SK-N-SH (cell line): ENCODE measurements at regions not wholly inside any gene's neighbourhood (a gene's known extent, or its start where the extent isn't known, plus 50 kb on each side); places are given as distances from the start of the nearest gene placed in this dataset.

ENCODE experiments used
- CTCF ChIA-PET: fragments of 300-600, 350-600 bp; formaldehyde crosslinking; extraction: SDS; loops from one replicate; lab custom pipeline; 2021; lab: Yijun Ruan, JAX
- POLR2A ChIA-PET: fragments of 350-600 bp; sonication (Branson Sonifier 250); formaldehyde crosslinking; extraction: SDS; loops from one replicate; lab custom pipeline; 2020; ENCODE audit warnings: antibody characterized with exemption, inconsistent platforms; lab: Yijun Ruan, JAX
- DNase-seq: peaks from one replicate; pipeline ENCODE4 v3.0.0; 2012
- H2AFZ ChIP-seq: fragments of 200-600 bp; sonication (generic); 2 replicates; pipeline ENCODE4 v1.8.1; 2016; ENCODE audit warnings: antibody characterized with exemption, mild to moderate bottlenecking, low read depth
- H3F3A ChIP-seq: fragments of 200-600 bp; sonication (generic); replicated peaks from 2 replicates; pipeline ENCODE3; 2016; ENCODE audit warnings: antibody characterized with exemption, mild to moderate bottlenecking; ENCODE audit not compliant: insufficient read depth
- H3K27ac ChIP-seq, 2 experiments: fragments of 200-500 bp in 1 of 2; fragments of 200-600 bp in 1 of 2; sonication (Bioruptor generic) in 1 of 2; sonication (generic), shearing (Covaris generic) in 1 of 2; 2 replicates each; pipeline versions ENCODE4 v1.5.1 to v1.6.1; 2014 to 2016; ENCODE audit warnings: low read depth in 2 of 2, inconsistent platforms in 1 of 2, low read length in 1 of 2, mild to moderate bottlenecking in 1 of 2, mixed read lengths in 1 of 2
- H3K27me3 ChIP-seq: fragments of 200-600 bp; sonication (generic), shearing (Covaris generic); 2 replicates; pipeline ENCODE4 v1.6.1; 2016; ENCODE audit warnings: mixed run types; ENCODE audit not compliant: insufficient read depth
- H3K36me3 ChIP-seq, 2 experiments: fragments of 200-500 bp in 1 of 2; fragments of 200-600 bp in 1 of 2; sonication (Bioruptor generic) in 1 of 2; sonication (generic) in 1 of 2; replicated peaks in 1 of 2; 2 replicates each; pipeline versions ENCODE3 to v1.5.1; 2014 to 2016; ENCODE audit warnings: low read length in 1 of 2, mild to moderate bottlenecking in 1 of 2; ENCODE audit not compliant: insufficient read depth in 2 of 2, control insufficient read depth in 1 of 2
- H3K4me1 ChIP-seq, 2 experiments: fragments of 200-500 bp in 1 of 2; fragments of 200-600 bp in 1 of 2; sonication (Bioruptor generic) in 1 of 2; sonication (generic), shearing (Covaris generic) in 1 of 2; 2 replicates each; pipeline versions ENCODE4 v1.5.1 to v1.6.1; 2014 to 2016; ENCODE audit warnings: low read depth in 1 of 2, low read length in 1 of 2, mixed run types in 1 of 2; ENCODE audit not compliant: insufficient read depth in 2 of 2, control insufficient read depth in 1 of 2
- H3K4me2 ChIP-seq: fragments of 200-600 bp; sonication (generic), shearing (Covaris generic); 2 replicates; pipeline ENCODE4 v1.6.1; 2017; ENCODE audit warnings: mixed run types
- H3K4me3 ChIP-seq, 2 experiments: fragments of 200-500 bp in 1 of 2; fragments of 200-600 bp in 1 of 2; sonication (Bioruptor generic) in 1 of 2; sonication (generic), shearing (Covaris generic) in 1 of 2; 2 replicates each; pipeline versions ENCODE4 v1.5.1 to v1.8.1; 2014 to 2016; ENCODE audit warnings: low read depth in 2 of 2, inconsistent platforms in 1 of 2, low read length in 1 of 2, mild to moderate bottlenecking in 1 of 2, mixed read lengths in 1 of 2, moderate library complexity in 1 of 2
- H3K79me2 ChIP-seq: fragments of 200-600 bp; sonication (generic); 2 replicates; pipeline ENCODE4 v1.8.1; 2017; ENCODE audit warnings: mild to moderate bottlenecking; ENCODE audit not compliant: insufficient read depth
- H3K9ac ChIP-seq: fragments of 200-600 bp; sonication (generic); 2 replicates; pipeline ENCODE4 v1.6.1; 2017; ENCODE audit warnings: mixed run types
- H3K9me2 ChIP-seq: fragments of 200-600 bp; sonication (generic); 2 replicates; pipeline ENCODE4 v1.6.1; 2017; ENCODE audit warnings: mixed run types
- H3K9me3 ChIP-seq: fragments of 200-600 bp; sonication (generic); 2 replicates; pipeline ENCODE4 v1.6.1; 2017; ENCODE audit warnings: mixed run types, mild to moderate bottlenecking, moderate library complexity
- H4K20me1 ChIP-seq: fragments of 200-600 bp; sonication (generic); 2 replicates; pipeline ENCODE4 v1.6.1; 2017; ENCODE audit warnings: mild to moderate bottlenecking, mixed run types; ENCODE audit not compliant: insufficient read depth
- CHD2 ChIP-seq: fragments of 150-350 bp; IDR thresholded peaks from 2 replicates; pipeline ENCODE4 v1.6.1; 2018; ENCODE audit warnings: low read length; ENCODE audit not compliant: partially characterized antibody
- FOXM1 ChIP-seq: IDR thresholded peaks from 2 replicates; pipeline ENCODE4 v1.4.0; 2012; ENCODE audit warnings: low read depth, mild to moderate bottlenecking
- GABPA ChIP-seq: IDR thresholded peaks from 2 replicates; pipeline ENCODE4 v1.4.0; 2012; ENCODE audit warnings: low read depth, mild to moderate bottlenecking
- GATA2 ChIP-seq: sonication (generic); formaldehyde crosslinking; IDR thresholded peaks from 2 replicates; pipeline ENCODE4 v1.5.0; 2020; ENCODE audit warnings: mild to moderate bottlenecking, missing genetic modification reagents
- JUND ChIP-seq: IDR thresholded peaks from 2 replicates; pipeline ENCODE4 v1.4.0; 2012
- NRF1 ChIP-seq: IDR thresholded peaks from 2 replicates; pipeline ENCODE4 v1.6.1; 2012; ENCODE audit warnings: low read depth, mild to moderate bottlenecking, low read length
- RAD21 ChIP-seq: IDR thresholded peaks from 2 replicates; pipeline ENCODE4 v1.6.1; 2012; ENCODE audit warnings: mild to moderate bottlenecking, low read length
- RFX5 ChIP-seq: IDR thresholded peaks from 2 replicates; pipeline ENCODE4 v1.6.1; 2012; ENCODE audit warnings: mild to moderate bottlenecking, improper control_type of control experiment, low read length
- TAF1 ChIP-seq: IDR thresholded peaks from 2 replicates; pipeline ENCODE4 v1.6.1; 2012; ENCODE audit warnings: low read depth, mild to moderate bottlenecking, low read length, moderate library complexity, borderline replicate concordance
- WGBS: methylation state at CpG from one replicate; pipeline ENCODE4 v1.1.6; 2017; ENCODE audit warnings: low lambda C conversion rate; 5-methylcytosine and 5-hydroxymethylcytosine counted together
- TF ChIP-seq, protein P1 (sequence below): fragments of 150-350 bp; IDR thresholded peaks from 2 replicates; pipeline ENCODE4 v1.6.1; 2016; ENCODE audit warnings: mild to moderate bottlenecking, low read depth, low read length
- TF ChIP-seq, protein P2 (sequence below): IDR thresholded peaks from 2 replicates; pipeline ENCODE4 v1.4.0; 2012; ENCODE audit warnings: low read depth, borderline replicate concordance
- TF ChIP-seq, protein P3 (sequence below): fragments of 200-600 bp; sonication (generic); IDR thresholded peaks from 2 replicates; pipeline ENCODE4 v1.6.1; 2017; ENCODE audit warnings: antibody characterized with exemption, mild to moderate bottlenecking, moderate library complexity
- TF ChIP-seq, protein P4 (sequence below): IDR thresholded peaks from 2 replicates; pipeline ENCODE4 v1.4.0; 2012; ENCODE audit warnings: low read depth
- TF ChIP-seq, protein P5 (sequence below): IDR thresholded peaks from 2 replicates; pipeline ENCODE4; 2012

DNA sequence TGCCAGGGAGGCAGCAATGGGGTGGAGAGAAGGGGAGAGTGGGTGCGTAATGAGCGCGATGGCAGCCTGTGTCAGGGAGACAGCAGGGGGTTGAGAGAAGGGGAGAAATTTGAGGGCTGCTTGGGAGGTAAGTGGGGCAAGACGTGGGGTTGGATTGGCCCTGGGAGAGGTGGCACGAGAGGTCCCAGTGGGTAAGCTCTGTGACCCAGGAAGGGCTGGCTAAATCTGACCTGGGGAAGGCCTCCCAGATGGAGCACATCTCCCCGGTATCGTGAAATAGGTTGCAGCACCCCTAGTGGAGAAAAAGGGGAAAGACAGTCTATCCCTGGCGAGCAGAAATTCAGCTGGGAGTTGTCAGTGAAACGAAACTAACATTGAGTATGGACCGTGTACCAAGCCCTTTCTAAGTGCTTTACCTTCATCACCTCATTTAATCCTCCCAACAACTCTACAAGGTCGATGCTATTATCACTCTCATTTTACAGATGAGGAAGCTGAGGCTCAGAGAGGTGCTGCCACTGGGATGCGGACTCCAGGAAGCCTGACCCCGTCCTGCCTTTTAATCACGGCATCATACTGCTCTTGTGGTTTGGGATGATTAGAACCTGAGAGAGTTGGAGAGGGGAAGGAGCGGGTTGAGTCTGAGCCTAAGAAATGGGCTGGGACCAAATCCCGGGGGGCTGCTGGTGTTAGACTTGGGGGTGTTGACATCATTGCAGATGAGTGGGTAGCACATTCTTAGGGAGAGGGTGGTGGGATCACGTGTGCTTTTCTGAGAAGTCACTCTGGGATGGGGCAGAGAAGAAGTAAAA lies 56.6 kb upstream of the RPL11 start (continued):
- TF ChIP-seq RFX5 (no peak), NRF1 (no peak), GATA2 (CRISPR knock-in tag) (no peak), GABPA (no peak), RAD21 (peak; percentile 75), CHD2 (no peak), FOXM1 (no peak), JUND (no peak)
- TF ChIP-seq, protein P1, sequence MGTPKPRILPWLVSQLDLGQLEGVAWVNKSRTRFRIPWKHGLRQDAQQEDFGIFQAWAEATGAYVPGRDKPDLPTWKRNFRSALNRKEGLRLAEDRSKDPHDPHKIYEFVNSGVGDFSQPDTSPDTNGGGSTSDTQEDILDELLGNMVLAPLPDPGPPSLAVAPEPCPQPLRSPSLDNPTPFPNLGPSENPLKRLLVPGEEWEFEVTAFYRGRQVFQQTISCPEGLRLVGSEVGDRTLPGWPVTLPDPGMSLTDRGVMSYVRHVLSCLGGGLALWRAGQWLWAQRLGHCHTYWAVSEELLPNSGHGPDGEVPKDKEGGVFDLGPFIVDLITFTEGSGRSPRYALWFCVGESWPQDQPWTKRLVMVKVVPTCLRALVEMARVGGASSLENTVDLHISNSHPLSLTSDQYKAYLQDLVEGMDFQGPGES: no peak
- TF ChIP-seq, protein P2, sequence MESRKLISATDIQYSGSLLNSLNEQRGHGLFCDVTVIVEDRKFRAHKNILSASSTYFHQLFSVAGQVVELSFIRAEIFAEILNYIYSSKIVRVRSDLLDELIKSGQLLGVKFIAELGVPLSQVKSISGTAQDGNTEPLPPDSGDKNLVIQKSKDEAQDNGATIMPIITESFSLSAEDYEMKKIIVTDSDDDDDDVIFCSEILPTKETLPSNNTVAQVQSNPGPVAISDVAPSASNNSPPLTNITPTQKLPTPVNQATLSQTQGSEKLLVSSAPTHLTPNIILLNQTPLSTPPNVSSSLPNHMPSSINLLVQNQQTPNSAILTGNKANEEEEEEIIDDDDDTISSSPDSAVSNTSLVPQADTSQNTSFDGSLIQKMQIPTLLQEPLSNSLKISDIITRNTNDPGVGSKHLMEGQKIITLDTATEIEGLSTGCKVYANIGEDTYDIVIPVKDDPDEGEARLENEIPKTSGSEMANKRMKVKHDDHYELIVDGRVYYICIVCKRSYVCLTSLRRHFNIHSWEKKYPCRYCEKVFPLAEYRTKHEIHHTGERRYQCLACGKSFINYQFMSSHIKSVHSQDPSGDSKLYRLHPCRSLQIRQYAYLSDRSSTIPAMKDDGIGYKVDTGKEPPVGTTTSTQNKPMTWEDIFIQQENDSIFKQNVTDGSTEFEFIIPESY: no peak
- TF ChIP-seq, protein P3, sequence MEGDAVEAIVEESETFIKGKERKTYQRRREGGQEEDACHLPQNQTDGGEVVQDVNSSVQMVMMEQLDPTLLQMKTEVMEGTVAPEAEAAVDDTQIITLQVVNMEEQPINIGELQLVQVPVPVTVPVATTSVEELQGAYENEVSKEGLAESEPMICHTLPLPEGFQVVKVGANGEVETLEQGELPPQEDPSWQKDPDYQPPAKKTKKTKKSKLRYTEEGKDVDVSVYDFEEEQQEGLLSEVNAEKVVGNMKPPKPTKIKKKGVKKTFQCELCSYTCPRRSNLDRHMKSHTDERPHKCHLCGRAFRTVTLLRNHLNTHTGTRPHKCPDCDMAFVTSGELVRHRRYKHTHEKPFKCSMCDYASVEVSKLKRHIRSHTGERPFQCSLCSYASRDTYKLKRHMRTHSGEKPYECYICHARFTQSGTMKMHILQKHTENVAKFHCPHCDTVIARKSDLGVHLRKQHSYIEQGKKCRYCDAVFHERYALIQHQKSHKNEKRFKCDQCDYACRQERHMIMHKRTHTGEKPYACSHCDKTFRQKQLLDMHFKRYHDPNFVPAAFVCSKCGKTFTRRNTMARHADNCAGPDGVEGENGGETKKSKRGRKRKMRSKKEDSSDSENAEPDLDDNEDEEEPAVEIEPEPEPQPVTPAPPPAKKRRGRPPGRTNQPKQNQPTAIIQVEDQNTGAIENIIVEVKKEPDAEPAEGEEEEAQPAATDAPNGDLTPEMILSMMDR: peak; percentile 89
- TF ChIP-seq, protein P4, sequence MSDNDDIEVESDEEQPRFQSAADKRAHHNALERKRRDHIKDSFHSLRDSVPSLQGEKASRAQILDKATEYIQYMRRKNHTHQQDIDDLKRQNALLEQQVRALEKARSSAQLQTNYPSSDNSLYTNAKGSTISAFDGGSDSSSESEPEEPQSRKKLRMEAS: no peak
- TF ChIP-seq, protein P5, sequence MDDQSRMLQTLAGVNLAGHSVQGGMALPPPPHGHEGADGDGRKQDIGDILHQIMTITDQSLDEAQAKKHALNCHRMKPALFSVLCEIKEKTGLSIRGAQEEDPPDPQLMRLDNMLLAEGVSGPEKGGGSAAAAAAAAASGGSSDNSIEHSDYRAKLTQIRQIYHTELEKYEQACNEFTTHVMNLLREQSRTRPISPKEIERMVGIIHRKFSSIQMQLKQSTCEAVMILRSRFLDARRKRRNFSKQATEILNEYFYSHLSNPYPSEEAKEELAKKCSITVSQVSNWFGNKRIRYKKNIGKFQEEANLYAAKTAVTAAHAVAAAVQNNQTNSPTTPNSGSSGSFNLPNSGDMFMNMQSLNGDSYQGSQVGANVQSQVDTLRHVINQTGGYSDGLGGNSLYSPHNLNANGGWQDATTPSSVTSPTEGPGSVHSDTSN: no peak

DNA sequence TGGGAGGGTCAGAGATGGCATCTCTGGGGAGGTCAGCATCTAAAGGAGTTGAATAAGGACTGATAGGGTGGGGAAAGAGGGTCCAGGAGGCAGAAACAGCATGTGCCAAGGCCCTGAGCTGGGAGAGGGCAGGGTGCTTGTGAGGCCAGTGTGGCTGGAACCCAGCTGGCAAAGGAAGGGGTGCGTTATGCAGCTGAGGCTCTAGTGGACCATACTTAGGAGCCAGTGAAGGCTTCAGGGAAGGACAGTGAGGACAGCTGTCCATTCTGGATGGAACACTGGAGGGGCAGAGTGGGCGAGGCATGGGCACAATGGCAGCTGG lies 57.1 kb upstream of the RPL11 start:
- no peaks in the 10 kb centered on the region for H3K36me3 ChIP-seq
- no peaks in the 10 kb centered on the region for H3K27me3 ChIP-seq
- ChIA-PET POLR2A (interaction anchor here (1.1 to 1.6 kb wide), 3 partner anchors 14 to 79 kb away, joined by 4 to 9 read pairs (median 7); partner anchors contain the start of gene ID3), CTCF (interaction anchor here (0.8 to 12.6 kb wide), 33 partner anchors 14 to 295 kb away, joined by 3 to 708 read pairs (median 9); partner anchors contain the start of gene ID3)
- peak overlapping the region in 1 of 2 experiments; percentile 93; a peak in 3 of 4 replicates for H3K27ac ChIP-seq
- H3K9me3 ChIP-seq: no peaks in the 10 kb centered on the region
- 56% methylated on average over 2 of the region's 2 CpGs for WGBS
- no peaks in the 10 kb centered on the region for H3K9me2 ChIP-seq
- no peak for DNase-seq
- peaks cover 6% of the 10 kb centered on the region for H3F3A ChIP-seq
- TF ChIP-seq TAF1: no peak
- TF ChIP-seq, protein P5: no peak
- no peak for TF ChIP-seq NRF1
- H3K4me3 ChIP-seq: no peak overlapping the region
- H3K9ac ChIP-seq: 0 out of 2 replicates have a peak overlapping the region, but pooled peaks have one; percentile 76
- peak overlapping the region; percentile 92 for H2AFZ ChIP-seq
- H4K20me1 ChIP-seq: no peaks in the 10 kb centered on the region
- H3K79me2 ChIP-seq: no peaks in the 10 kb centered on the region
- no peak overlapping the region; the same call in 1 of the 2 replicates for H3K4me2 ChIP-seq
- peaks cover 3 to 25% of the 10 kb centered on the region in 2 experiments; a peak in 2 of 4 replicates for H3K4me1 ChIP-seq
